Dedifferentiated amniotic fluid mesenchymal stem cell (primary cell): ENCODE measurements at regions not wholly inside any gene's neighbourhood (a gene's known extent, or its start where the extent isn't known, plus 50 kb on each side); places are given as distances from the start of the nearest gene placed in this dataset.

Experiments
- DNase-seq: peaks from one replicate; pipeline ENCODE4 v3.0.0-alpha.2; 2016; ENCODE audit errors: extremely low spot score

- DNase-seq = no peak
Measured at GRCh38 chr12:93177208-93178153, 200.2 kb upstream of the NUDT4 start.

GRCh38 chr12:93178154-93178878 lies 199.4 kb upstream of the NUDT4 start:
- DNase-seq = no peak

GRCh38 chr12:93179792-93180191 lies 197.9 kb upstream of the NUDT4 start:
- DNase-seq = no peak

GRCh38 chr12:93180566-93180965 lies 197.2 kb upstream of the NUDT4 start:
- no peak for DNase-seq

GRCh38 chr12:93181409-93181965 lies 196.2 kb upstream of the NUDT4 start:
- DNase-seq = no peak

- DNase-seq = no peak
Measured at GRCh38 chr12:93183940-93184671, 193.6 kb upstream of the NUDT4 start.

GRCh38 chr12:93184672-93185368 lies 192.9 kb upstream of the NUDT4 start:
- no peak for DNase-seq

GRCh38 chr12:93185369-93185741 lies 192.4 kb upstream of the NUDT4 start:
- DNase-seq = no peak

- no peak for DNase-seq
Measured at GRCh38 chr12:93186131-93186530, 191.6 kb upstream of the NUDT4 start.

- DNase-seq = no peak
Measured at GRCh38 chr12:93186621-93187020, 191.1 kb upstream of the NUDT4 start.

GRCh38 chr12:93191423-93191822 lies 186.3 kb upstream of the NUDT4 start:
- DNase-seq = peak; percentile 32

GRCh38 chr12:93191956-93192355 lies 185.8 kb upstream of the NUDT4 start:
- peak; percentile 65 for DNase-seq

- no peak for DNase-seq
Measured at GRCh38 chr12:93192878-93193277, 184.8 kb upstream of the NUDT4 start.

GRCh38 chr12:93195511-93195910 lies 182.2 kb upstream of the NUDT4 start:
- no peak for DNase-seq

GRCh38 chr12:93197067-93197593 lies 180.6 kb upstream of the NUDT4 start:
- DNase-seq = no peak

- DNase-seq = no peak
Measured at GRCh38 chr12:93198086-93198485, 179.6 kb upstream of the NUDT4 start.

- DNase-seq = no peak
Measured at GRCh38 chr12:93199831-93200236, 177.9 kb upstream of the NUDT4 start.

- no peak for DNase-seq
Measured at GRCh38 chr12:93200291-93200917, 177.3 kb upstream of the NUDT4 start.

- DNase-seq = no peak
Measured at GRCh38 chr12:93201990-93202389, 175.7 kb upstream of the NUDT4 start.

GRCh38 chr12:93202688-93203087 lies 175.0 kb upstream of the NUDT4 start:
- no peak for DNase-seq

GRCh38 chr12:93203361-93203760 lies 174.4 kb upstream of the NUDT4 start:
- no peak for DNase-seq
